ENCODE measurements at regions not wholly inside any gene's neighbourhood (a gene's known extent, or its start where the extent isn't known, plus 50 kb on each side); places are given as distances from the start of the nearest gene placed in this dataset.

DNA sequence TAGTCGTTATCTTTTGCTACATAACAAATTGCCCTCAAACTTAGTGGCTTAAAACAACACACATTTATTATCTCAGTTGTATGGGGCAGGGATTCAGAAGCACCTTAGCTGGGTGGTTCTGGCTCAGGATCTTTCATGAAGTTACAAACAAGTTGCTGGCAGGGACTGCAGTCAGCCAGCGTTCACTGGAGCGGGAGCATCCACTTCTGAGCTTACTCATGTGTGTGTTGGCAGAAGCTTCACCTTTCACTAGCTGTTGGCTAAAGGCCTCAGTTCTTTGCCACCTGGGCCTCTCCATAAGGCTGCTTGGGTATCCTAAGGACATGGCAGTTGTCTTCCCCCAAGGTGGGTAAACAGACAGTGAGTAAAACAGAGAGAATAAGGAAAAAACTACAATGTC, 365.7 kb downstream of the RPS29 start:
- no peak for DNase-seq

DNA sequence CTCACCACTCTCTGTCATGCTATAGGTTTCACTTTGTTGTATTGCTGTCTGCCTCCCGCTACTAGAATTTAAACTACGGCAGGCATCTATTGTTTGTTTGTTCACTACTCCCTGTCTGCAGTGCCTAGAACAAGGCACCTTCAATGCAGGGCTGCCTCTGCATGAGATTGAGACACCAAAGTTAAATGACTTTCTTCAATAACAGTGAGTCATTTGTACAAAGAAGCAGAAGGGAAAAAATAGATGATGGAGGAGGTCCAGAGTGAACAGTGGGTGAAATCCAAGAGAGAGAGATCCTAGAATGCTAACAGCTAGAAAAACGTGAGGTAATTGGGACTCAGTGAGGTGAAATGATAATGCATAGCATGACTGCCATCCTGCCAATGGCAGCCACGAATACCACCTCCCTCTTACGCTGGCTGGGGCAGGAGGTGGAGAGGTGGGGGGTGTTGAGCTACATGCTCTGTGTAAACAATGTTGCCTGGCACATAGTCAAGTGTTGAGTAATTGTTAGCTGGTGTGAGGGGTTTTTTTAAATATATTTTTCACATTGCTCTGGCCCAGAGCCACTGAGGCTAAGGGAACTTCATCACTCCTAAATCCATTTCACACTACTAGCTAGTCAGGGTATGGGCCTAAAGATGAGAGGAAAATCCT, 367.6 kb downstream of the RPS29 start:
- DNase-seq: no peak

DNA sequence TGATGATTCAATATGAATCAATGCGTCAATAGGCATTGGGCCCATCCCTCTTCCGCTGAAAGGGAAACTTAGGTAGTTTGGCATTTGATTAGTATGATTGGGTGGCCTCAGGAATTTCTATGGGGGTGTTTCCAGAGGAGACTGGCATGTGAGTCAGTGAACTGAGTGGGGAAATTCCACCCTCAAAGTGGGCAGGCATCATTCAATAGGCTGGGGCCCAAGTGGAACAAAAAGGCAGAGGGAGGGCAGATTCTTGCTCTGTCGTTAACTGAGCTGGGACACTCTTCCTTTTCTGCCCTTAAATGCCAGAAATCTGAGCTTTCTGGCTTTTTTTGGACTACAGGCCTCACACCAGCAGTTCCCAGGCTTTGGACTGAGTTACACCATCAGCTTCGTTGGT, 373.5 kb downstream of the RPS29 start:
- no peak for DNase-seq

DNA sequence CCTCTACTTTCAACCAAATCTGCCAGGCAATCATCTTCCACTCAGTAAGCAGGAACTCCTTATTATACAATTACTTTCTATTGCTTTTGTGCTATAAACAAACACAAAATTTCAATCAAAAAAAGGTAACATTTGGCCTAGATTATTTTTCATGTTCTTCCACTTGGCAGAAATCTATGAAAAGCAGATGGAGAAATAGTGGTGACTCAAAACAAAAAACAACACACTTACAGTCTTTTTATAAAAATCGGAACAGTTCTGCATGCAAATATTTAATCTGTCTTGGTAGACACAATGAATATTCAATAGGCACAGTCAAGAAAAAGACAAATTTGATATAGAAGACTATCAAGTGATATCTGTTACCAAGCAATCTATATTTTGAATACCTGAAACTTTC, 376.8 kb downstream of the RPS29 start:
- DNase-seq: no peak

DNA sequence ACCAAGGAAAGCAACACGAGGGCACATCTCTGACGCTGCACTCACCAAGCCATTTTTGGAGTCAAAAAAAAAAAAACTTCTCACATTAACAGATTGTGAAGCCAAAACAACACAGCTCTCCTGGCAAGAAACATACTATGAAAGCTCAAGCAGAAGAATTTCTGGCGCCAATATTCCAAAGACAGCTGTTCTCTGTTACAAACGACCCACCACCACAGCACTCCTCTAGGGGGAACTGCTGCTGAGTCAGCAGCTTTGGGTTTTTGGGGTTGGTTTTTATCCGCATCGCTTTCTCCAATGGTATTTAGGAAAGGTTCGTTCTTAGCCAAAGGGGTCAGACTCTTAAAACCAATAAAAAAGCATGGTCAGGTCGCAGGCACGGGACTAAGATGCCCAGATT, 379.4 kb downstream of the RPS29 start:
- DNase-seq: no peak

DNA sequence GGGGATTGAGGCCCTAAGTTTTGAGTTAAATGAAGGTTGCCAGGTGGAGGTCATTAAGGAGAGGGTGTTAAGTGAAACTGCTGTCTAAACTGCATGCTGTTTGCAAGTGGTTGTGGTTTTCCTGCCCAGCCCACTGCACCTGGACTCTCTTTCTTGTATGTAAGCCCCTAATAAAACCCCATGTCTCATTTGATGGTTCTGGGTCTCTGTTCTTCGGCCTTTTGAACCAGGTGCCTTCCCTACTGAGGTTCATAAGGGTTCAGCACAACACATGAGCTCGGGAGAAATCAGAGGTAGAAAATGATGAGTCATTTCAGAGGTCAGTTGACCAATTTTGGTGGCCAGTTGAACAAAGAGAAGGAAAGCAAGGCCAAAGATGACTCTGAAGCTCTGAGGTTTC, 382.5 kb downstream of the RPS29 start:
- DNase-seq: no peak

DNA sequence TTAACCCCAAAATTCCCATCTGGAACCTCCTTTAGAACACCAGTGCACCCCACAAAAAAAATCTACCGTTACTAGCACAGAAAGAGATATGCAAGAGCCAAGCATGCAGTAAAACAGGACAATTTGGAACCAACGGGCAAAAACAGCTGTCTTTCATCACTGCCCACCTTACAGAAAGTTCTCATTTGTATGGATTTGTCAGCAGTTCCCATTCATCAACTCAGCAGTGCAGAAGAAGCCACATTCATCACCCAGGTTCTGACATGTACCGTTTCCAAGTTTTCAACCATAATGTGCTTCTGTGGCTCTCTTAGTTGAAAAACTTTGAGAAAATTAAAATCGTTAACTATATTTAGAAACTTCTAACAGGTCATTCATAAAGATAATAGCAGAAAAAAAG, 387.0 kb downstream of the RPS29 start:
- no peak for DNase-seq

DNA sequence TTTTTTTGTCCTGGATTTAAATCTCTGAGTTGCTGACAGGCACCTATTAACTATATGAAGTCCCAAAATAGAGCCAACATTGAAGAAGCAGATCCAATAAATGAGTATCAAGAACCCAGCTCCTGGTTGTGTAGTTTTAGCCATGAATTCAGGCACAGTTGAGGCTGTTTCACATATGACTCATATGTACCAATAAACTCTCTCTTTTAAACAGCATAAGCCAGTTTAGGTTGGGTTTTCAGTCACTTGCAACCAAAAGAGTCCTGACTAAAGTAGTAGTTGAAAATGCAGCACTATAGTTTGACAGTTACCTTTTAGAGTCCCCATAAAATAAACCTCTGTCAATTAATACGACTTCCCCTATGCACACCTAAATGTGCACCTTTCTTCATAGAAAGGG, 389.9 kb downstream of the RPS29 start:
- DNase-seq: no peak

DNA sequence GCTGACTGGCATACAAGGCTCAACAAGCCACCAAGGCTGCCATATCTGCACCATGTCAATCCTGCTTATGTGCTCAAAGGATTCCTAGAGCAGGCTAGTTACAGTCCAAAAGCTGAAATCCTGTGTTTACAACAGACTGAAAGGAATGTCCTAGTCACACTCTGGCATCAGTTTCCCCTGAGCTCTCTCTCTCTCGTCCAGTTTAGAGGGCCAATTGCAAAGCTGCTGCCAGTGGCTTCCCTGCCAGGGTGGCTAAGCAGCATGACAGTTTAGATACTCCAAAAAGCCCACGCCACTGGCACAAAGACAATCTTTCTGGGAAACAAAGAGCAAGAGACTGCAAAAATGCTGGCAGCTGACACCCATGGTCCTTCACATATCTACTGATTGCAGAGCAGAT, 392.1 kb downstream of the RPS29 start:
- DNase-seq: no peak

DNA sequence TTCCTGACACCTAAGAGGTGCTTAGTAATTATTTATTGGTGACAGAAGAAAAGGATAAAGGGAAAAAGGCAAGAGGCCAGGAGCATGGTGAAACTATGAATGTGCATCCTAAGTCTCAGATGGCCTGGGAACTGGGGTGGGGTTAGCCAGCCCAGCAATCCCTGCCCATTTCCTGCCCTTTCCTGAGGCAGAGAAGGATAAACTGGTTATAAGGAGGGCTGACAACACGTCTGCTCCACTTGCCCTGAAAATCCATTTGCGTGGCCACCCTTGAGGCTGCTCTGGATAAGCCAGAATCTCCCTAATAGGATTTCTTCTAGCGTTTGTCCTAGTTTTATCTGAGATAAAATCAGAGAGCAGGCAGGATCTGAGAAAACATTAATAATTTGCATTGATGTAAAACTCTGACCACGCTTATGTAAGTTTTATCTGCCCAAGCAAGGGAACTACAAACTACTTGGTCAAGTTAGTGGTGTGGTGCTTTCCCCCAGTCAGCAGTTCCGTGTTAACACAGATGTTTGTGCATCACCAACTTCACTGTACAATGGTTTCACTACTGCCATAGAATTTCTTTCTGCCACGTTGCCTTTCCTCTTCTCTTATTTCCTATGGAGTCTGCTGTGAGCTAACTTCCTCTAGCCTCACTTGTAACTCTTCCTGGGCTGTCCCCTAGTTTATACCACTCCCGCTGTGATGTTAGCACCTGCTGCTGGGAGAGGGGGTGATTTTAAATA, 392.7 kb downstream of the RPS29 start:
- DNase-seq: no peak

DNA sequence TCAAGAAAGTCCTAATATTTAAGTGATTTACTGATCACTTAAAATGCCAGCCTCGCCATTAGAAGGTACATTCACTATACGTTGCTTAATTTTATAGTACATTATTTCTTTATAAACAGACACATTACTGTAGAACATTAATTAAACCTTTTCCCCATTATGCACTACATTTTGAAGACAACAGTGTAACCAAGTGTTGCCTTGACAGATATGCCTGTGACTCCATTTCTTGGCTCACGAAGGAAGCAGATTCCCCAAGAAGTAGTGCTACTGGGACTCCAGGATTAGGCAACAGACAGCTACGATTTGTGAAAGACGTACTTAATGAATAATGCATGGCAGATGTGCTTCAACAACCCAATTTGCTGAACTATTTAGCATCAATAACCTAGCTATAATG, 394.8 kb downstream of the RPS29 start:
- DNase-seq: no peak

DNA sequence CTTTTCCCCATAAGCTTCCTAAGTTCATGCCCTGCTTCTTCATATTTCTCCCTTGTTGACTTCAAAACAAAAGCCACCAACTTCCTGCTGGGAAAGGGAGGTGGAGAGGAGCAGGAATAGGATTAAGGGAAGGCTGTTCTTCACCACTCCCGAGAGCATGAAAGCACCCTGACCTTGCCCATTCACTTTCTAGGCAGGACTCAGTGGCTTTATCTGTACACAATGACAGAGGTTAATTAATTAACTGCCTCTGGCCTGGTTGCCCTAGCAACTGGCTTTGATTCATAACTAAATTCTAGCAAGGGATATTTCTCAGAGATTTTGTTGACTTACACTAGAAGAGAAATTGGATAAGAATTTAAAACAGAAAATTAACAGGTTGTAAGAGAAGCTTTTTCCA, 396.8 kb downstream of the RPS29 start:
- DNase-seq: no peak

DNA sequence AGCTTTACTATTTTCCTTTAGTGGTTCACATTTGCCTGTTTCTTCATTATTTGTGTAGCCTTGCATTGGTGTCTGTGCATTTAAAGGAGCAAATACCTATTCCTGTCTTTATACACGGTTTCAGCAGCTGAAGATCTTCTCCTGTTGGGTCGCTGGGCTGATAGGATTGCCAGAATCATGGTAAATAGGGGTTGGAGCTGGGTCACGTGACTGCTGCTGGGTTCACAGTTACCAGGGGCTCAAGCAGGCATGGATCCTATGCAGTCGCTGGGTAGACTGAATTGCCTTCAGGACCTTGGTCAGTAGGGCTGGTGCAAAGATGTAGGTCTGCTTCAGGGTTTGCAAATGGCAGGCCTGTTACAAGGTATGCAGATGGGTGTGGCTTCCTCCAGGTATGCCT, 398.4 kb downstream of the RPS29 start:
- DNase-seq: no peak

DNA sequence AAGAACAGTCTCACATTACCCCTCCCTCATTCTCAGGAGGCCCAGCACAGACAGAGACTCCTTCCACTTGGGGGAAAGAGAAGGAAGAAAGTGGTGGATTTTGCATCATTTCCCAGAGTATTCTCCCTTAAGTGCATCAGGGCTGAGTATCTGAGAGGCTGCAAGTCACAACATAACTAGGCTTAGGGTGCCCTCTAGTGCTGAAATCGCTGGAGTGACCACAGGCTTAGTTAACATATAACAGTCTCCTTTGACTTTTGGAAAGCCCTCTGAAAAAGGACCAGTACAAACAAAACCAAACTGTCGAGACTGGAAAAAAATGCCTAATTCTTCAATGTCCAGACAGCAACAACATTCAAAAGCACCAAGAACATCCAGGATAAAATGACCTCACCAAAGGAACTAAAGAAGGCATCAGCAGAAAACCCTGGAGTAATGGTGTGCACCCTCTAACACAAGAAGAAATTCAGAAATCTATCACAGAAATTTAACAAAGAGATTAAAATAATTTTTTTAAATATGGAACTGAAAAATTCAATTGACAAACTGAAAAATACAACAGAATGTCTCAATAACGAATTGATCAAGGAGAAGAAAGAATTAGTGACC, 412.3 kb downstream of the RPS29 start:
- DNase-seq: no peak

DNA sequence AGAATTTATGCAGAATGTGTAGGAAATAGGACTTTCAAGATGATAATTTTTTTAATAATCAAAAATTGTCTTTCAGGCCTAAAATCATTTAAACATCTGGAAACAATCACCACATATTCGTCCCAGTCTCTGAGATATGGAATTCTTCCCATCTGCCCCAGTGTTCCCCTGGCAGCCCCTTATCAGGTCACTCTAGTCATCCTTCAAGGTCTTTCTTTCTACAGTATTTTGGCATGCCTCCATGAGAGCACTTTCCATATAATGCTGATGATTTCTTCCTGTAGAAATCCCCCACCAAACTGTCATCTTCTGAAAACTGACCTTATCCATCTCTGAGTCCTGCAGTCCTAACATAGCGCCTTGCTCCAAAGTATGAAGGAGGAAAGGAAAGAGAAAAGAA, 422.1 kb downstream of the RPS29 start:
- no peak for DNase-seq

DNA sequence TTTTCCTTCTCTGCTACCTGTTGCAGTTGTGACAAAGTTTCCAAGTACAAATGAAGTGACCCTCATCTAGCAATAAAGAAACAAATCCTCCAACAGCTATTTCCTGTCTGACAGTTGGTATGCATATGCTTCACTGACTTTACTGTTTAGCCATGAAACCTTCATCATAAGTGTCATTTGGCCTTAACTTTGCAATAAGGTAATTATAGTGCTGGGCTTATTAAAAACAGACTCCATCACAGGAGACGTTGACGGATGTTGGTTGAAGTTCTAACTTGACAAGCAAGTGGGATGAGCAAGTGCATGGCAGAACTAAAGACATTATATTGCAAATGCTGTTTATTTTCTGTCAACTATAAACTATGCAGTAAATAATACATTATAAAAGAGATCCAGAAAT, 425.2 kb downstream of the RPS29 start:
- DNase-seq: no peak

DNA sequence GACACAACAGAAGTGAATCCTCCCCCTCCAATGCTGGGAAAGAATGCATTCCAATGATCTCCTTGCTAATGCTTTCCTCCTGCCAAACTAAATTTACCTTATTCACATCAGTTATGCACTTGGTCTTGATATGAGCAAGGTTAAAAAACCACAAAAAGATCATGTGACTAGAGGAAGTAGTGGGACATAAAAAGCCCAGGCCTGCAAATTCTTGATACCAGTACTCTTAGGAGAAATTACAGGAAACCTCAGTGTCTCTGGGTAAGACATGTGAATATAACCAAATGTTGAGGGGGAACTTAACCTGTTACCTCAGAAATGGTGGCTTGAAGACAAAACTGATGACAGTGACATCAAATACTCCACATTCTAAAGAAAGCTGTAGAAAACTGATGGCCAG, 427.1 kb downstream of the RPS29 start:
- DNase-seq: no peak

DNA sequence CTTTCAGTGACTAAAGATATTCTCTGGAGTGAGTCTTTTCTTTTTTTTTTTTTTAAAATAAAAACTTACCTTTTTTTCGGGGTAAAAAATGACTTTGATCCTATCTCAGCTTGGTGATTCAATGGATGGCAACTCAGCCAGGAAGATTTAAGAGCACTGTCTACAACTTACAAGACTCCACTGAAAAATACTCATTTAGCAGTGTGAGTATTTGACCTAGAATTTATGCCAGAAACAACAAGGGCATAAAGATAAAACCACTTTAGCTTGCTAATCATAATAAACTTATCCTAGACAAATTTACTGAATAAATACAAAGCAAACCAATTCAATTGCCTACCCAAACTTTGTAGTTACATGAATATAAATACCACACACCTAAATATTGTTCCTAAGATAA, 446.6 kb downstream of the RPS29 start:
- DNase-seq: no peak

DNA sequence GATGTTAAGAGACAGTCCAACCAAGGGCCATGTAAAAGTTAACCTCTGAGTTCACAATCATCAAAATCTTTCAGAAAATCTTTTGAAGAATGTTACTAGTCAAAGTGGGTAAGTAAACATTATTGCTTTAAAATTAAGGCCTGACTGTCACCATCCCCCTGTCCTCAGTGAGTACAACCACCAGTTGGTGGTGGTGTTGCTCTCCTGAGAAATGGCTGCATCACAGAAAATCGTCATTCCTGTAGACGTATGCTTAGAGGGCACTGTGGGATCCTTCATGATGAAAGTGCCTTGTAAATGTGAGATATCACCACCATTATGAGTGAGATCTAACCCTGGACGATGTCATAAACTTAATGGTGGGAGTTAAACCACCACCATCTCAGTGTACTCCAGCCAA, 451.2 kb downstream of the RPS29 start:
- no peak for DNase-seq

DNA sequence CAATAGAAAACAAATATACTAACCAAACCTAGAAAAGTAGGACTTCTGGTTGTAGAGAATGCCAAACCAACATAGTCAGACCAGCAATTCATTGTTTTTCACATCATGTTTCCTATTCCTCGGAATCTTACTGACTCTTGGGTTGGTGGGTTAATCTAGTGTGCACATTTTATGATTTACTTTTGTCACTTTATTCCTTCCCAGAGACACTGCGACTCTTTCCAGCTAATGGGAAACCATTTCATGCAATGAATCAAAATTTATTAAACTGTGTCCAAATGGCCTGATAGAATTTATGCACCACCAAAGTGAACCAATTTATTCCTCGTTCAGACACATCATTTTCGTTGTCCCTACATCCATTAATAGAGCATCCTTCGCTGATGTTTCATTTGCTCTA, 464.9 kb downstream of the RPS29 start:
- DNase-seq: no peak

DNA sequence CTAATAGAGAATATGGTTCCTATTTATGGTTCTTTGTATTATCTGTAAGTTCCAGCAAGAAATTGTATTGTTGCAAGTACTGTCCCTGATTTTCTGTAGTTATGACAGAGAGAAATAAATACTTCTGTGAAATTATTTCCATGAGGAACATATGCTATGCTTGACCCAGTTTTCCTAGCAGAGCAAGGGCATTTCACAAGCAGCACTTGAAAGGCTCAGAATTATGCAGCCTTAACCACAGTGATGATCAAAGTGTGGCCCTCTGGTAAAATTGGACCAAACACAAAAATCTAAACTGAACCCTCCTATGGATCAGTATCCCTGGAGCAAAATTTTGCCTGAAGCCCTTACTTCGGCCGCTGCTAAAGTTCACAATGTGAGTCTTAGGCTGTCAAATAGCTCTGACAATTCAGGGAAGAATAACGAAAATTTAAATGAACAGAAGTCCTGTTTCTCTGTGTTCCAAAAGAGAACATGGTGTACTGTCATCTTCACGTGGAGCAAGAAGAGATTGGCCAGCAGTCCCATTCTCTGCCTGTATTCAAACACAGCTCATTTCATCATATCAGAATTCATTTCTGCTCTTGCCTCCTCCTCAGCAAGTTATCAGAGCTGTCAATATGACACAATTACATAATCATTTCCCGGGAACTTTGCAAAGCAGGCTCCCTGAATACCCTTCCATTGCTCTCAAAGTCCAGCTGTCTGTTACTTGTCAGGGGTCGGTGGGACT, 471.9 kb downstream of the RPS29 start:
- DNase-seq: no peak

DNA sequence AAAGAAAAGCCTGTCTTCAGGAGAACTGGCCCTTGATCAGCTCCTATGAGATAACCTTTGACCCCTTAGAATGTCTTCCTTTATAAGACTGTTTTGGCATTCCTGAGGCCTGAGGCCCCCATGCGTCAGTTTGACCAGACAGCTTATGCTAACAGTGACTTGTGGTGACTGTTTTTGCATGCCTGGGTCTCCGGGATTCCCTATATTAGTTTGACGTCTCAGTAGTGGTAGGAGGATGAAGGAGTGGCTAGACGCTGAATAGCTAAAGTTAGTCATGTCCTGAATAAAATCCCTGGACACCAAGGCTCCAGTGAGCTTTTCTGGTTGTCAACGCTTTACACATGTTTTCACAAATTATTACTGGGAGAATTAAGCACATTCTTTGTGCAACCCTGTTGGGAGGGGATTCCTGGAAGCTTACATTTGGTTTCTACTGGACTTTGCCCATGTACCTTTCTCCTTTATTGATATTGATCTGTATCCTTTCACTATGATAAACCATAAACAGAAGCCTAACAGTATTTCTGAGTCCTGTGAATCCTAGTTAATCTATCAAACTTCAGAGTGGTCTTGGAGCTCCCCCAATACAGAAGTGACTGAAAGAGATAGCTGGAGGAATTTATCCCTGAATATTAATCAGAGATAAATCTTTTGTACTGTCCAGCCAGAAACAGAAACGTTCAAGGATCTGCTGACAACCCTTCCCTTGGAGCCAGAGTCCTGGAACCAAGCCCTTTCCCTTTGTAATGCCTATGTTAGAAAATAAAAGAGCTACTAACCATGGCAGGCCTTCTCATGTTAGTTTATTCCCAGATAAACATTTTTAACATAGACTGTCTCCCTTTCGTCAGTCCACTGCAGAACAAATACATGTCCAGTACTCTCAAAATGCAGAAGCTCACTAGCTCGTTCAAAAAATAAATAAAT, 479.2 kb downstream of the RPS29 start:
- no peak for DNase-seq

DNA sequence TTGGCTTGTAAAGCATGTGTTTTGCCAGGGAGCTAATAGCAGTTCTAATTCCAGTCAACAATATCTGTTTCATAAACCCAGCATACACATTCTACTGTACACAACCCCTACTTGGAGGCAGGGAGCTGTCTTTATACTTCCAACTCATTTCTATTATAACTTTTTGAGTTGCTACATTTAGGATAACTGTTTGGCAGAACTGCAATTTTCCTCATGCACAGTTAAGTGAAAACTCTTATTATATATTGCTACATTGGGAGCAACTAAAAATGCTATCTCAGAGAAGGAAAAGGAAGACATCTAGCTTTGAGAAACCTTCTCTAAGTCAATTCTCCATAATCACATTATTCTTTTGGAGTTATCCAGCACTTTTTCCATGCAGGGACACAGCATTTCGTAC, 480.2 kb downstream of the RPS29 start:
- no peak for DNase-seq

All from central memory CD4-positive, alpha-beta T cell (primary cell).